ENCODE measurements at regions not wholly inside any gene's neighbourhood (a gene's known extent, or its start where the extent isn't known, plus 50 kb on each side); places are given as distances from the start of the nearest gene placed in this dataset.

DNA sequence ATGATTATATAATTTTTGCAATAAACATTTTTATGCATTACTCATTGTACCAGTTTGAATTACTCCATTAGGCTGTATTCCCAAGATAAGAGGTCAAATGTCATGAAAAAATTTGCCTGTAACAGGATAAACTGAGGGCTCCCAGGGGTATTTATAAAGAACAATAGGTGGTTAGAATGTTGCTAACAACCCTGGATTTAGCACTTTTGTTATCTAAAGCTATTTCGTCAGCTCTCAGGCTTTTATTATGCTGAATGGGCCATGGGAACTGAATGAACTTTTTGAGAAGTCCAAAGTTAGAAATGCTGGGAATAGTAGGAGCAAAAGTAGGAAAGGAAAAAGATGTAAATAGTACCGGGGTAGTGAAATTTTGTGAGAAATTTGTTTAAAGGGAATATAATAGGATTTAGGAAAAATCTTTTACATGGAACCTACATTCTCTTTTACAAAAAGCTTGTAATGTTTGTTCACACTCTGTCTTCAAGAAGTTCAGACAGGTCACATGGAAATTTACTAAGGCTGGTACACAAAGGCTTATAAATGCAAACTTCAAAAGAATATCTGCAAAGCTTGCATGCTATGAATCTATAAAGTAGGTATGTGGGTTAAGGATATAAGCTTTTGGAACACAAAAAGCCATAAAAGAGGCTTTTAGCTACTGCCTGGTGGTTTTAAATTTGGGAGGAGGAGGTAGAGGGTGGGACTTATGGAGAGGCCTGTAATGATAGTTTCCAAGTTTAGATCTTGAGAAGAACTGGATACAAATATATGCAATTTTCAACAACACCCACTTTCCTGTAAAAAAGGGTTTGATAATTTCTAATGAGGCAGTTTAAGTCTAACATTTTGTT lies 445.8 kb upstream of the NAALADL2 start:
- DNase-seq (ENCODE audit: low read depth, low spot score): no peak
- TF ChIP-seq EZH2 (IDR thresholded peaks at IDR 0.05) (no peak), FOXP2 (optimal IDR thresholded peaks at IDR 0.05; ENCODE audit: control extremely low read depth, extremely low read length, insufficient read depth) (no peak), POLR2AphosphoS5 (IDR thresholded peaks at IDR 0.05; ENCODE audit: borderline replicate concordance, low read depth, low read length) (no peak)
- no peak overlapping the region for H3K9ac ChIP-seq (ENCODE audit: insufficient read length)
- H3K4me3 ChIP-seq: no peak overlapping the region
- H3K27ac ChIP-seq: no peak overlapping the region
- no peaks in the 10 kb centered on the region for H3K9me3 ChIP-seq (ENCODE audit: low read depth, low read length)
- H3K36me3 ChIP-seq (ENCODE audit: insufficient read depth, low read length): no peaks in the 10 kb centered on the region

GRCh38 chr3:174414902-174415301 lies 444.2 kb upstream of the NAALADL2 start:
- DNase-seq (ENCODE audit: low read depth, low spot score): no peak
- no peaks in the 10 kb centered on the region for H3K9me3 ChIP-seq (ENCODE audit: low read depth, low read length)
- H3K4me3 ChIP-seq: no peak overlapping the region
- no peak overlapping the region for H3K9ac ChIP-seq (ENCODE audit: insufficient read length)
- H3K27ac ChIP-seq: no peak overlapping the region
- TF ChIP-seq EZH2 (IDR thresholded peaks at IDR 0.05) (no peak), POLR2AphosphoS5 (IDR thresholded peaks at IDR 0.05; ENCODE audit: borderline replicate concordance, low read depth, low read length) (no peak), FOXP2 (optimal IDR thresholded peaks at IDR 0.05; ENCODE audit: control extremely low read depth, extremely low read length, insufficient read depth) (no peak)
- no peaks in the 10 kb centered on the region for H3K36me3 ChIP-seq (ENCODE audit: insufficient read depth, low read length)

DNA sequence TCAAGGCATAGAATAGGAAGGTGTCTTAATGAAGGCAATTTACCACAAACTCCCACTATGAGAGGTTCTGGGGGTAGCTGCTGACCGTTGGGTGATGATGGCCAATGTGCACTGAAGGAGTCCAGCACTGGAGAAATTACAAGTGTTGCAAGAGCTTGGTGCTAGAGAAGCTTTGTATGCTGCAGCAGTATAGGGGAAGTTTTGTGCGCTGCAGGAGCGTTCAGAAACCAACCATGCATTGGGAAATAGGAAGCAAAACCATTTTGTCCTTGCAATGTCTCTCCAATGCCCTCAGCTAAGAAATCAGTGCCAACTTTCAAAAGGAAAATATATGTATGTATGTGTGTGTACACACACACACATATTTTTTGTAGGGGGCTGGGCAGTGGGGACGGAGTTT lies 441.6 kb upstream of the NAALADL2 start:
- H3K9me3 ChIP-seq (ENCODE audit: low read depth, low read length): no peaks in the 10 kb centered on the region
- no peak overlapping the region for H3K4me3 ChIP-seq
- TF ChIP-seq POLR2AphosphoS5 (IDR thresholded peaks at IDR 0.05; ENCODE audit: borderline replicate concordance, low read depth, low read length): no peak
- no peak for TF ChIP-seq FOXP2 (optimal IDR thresholded peaks at IDR 0.05; ENCODE audit: control extremely low read depth, extremely low read length, insufficient read depth)
- no peak for TF ChIP-seq EZH2 (IDR thresholded peaks at IDR 0.05)
- no peak overlapping the region for H3K27ac ChIP-seq
- no peaks in the 10 kb centered on the region for H3K36me3 ChIP-seq (ENCODE audit: insufficient read depth, low read length)
- no peak for DNase-seq (ENCODE audit: low read depth, low spot score)
- no peak overlapping the region for H3K9ac ChIP-seq (ENCODE audit: insufficient read length)

GRCh38 chr3:174419216-174419615 lies 439.9 kb upstream of the NAALADL2 start:
- Histone ChIP-seq H3K9ac (ENCODE audit: insufficient read length) (no peak overlapping the region), H3K4me3 (no peak overlapping the region), H3K27ac (no peak overlapping the region), H3K9me3 (ENCODE audit: low read depth, low read length) (no peaks in the 10 kb centered on the region), H3K36me3 (ENCODE audit: insufficient read depth, low read length) (no peaks in the 10 kb centered on the region)
- TF ChIP-seq EZH2 (IDR thresholded peaks at IDR 0.05) (no peak), FOXP2 (optimal IDR thresholded peaks at IDR 0.05; ENCODE audit: control extremely low read depth, extremely low read length, insufficient read depth) (no peak), POLR2AphosphoS5 (IDR thresholded peaks at IDR 0.05; ENCODE audit: borderline replicate concordance, low read depth, low read length) (no peak)
- no peak for DNase-seq (ENCODE audit: low read depth, low spot score)

DNA sequence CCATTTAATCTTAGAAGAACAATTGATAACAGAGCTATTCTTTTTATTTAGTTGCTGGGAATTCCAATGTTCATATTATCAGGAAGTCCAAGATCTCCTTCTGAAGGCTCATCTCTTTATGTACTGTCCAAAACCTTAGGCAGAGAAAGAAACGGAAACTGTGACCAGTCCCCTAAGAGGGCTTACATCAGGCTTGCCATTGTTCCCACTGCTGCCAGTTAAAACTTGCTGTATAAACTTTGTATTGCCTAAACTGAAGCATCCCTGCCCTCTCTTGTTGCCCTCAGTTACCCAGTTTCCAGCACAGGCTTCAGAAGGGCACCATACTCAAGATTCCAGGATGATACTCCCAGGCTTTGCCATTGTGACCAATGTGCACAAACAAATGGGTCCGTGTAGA lies 435.2 kb upstream of the NAALADL2 start:
- DNase-seq (ENCODE audit: low read depth, low spot score): no peak
- Histone ChIP-seq H3K9ac (ENCODE audit: insufficient read length) (no peak overlapping the region), H3K4me3 (no peak overlapping the region), H3K36me3 (ENCODE audit: insufficient read depth, low read length) (no peaks in the 10 kb centered on the region), H3K27ac (no peak overlapping the region), H3K9me3 (ENCODE audit: low read depth, low read length) (no peaks in the 10 kb centered on the region)
- no peak for TF ChIP-seq EZH2 (IDR thresholded peaks at IDR 0.05)
- TF ChIP-seq POLR2AphosphoS5 (IDR thresholded peaks at IDR 0.05; ENCODE audit: borderline replicate concordance, low read depth, low read length): no peak

DNA sequence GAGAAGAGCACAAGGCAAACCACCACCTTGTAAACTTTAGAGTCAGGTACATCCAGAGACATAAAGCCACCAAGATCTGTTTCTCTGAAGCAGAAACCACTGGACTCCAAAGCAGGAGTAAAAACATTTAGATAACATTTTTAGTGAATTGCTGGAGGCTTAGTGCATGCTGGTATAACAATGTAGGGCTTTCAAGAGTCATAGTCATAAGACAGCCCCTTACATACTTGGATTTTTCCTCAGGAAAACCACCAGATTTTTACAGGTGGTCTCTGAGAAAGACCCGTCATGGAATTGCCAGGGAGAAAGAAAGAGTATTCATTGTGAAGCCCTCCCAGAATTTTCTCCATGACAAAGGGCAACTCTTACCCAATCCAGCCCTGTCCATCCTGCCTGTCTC lies 434.5 kb upstream of the NAALADL2 start:
- no peak overlapping the region for H3K4me3 ChIP-seq
- DNase-seq (ENCODE audit: low read depth, low spot score): no peak
- H3K27ac ChIP-seq: no peak overlapping the region
- H3K36me3 ChIP-seq (ENCODE audit: insufficient read depth, low read length): no peaks in the 10 kb centered on the region
- no peak for TF ChIP-seq EZH2 (IDR thresholded peaks at IDR 0.05)
- TF ChIP-seq FOXP2 (optimal IDR thresholded peaks at IDR 0.05; ENCODE audit: control extremely low read depth, extremely low read length, insufficient read depth): no peak
- TF ChIP-seq POLR2AphosphoS5 (IDR thresholded peaks at IDR 0.05; ENCODE audit: borderline replicate concordance, low read depth, low read length): no peak
- H3K9ac ChIP-seq (ENCODE audit: insufficient read length): no peak overlapping the region
- H3K9me3 ChIP-seq (ENCODE audit: low read depth, low read length): no peaks in the 10 kb centered on the region

- no peak overlapping the region for H3K27ac ChIP-seq
- no peaks in the 10 kb centered on the region for H3K9me3 ChIP-seq (ENCODE audit: low read depth, low read length)
- DNase-seq (ENCODE audit: low read depth, low spot score): no peak
- H3K4me3 ChIP-seq: no peak overlapping the region
- H3K9ac ChIP-seq (ENCODE audit: insufficient read length): no peak overlapping the region
- no peak for TF ChIP-seq FOXP2 (optimal IDR thresholded peaks at IDR 0.05; ENCODE audit: control extremely low read depth, extremely low read length, insufficient read depth)
- no peaks in the 10 kb centered on the region for H3K36me3 ChIP-seq (ENCODE audit: insufficient read depth, low read length)
These were observed 433.7 kb upstream of the NAALADL2 start for GRCh38 chr3:174425422-174425821.

DNA sequence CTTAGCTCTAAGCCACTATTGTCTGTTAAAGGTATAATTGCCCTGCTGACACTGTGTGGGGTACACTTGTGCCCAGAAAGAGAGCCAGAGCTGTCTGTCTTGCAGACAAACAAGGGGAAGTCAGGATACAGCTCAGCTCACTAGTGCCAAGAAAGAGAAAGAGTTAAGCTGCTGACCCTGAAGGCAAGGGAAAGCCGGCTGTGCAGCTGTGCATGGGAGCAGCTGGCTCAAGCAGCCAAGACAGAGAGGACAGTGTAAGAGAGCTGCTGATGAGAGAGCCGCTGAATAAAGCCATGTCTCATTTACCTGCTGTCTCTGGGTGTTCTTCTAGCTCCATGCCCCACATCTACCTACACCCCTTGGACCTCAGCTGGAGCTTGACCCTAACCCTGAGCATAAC lies 428.1 kb upstream of the NAALADL2 start:
- no peak overlapping the region for H3K27ac ChIP-seq

DNA sequence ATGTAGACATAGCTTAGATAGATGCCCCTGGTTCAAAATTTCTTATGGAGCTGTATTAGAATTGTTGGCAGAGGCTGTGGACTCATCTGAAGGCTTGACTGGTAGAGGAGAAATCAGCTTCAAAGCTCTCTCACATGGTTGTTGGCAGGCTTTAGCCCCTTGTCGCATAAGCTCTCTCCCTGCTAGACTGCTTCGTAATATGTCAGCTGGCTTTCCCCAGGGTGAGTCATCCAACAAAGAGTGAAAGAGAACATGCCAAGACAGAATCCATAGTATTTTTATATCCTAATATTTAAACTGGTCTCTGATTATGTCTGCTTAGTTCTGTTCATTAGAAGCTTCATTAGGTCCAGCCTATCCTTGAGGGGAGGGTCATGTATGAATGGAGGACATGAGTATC lies 427.4 kb upstream of the NAALADL2 start:
- Histone ChIP-seq H3K36me3 (ENCODE audit: insufficient read depth, low read length) (no peaks in the 10 kb centered on the region), H3K9me3 (ENCODE audit: low read depth, low read length) (no peaks in the 10 kb centered on the region), H3K9ac (ENCODE audit: insufficient read length) (no peak overlapping the region), H3K27ac (no peak overlapping the region), H3K4me3 (no peak overlapping the region)
- no peak for TF ChIP-seq EZH2 (IDR thresholded peaks at IDR 0.05)
- no peak for TF ChIP-seq POLR2AphosphoS5 (IDR thresholded peaks at IDR 0.05; ENCODE audit: borderline replicate concordance, low read depth, low read length)
- TF ChIP-seq FOXP2 (optimal IDR thresholded peaks at IDR 0.05; ENCODE audit: control extremely low read depth, extremely low read length, insufficient read depth): no peak
- DNase-seq (ENCODE audit: low read depth, low spot score): no peak

More for the DNA sequence above, 428.1 kb upstream of the NAALADL2 start:
- Histone ChIP-seq H3K9me3 (ENCODE audit: low read depth, low read length) (no peaks in the 10 kb centered on the region), H3K4me3 (no peak overlapping the region), H3K9ac (ENCODE audit: insufficient read length) (no peak overlapping the region), H3K36me3 (ENCODE audit: insufficient read depth, low read length) (no peaks in the 10 kb centered on the region)
- DNase-seq (ENCODE audit: low read depth, low spot score): no peak
- TF ChIP-seq POLR2AphosphoS5 (IDR thresholded peaks at IDR 0.05; ENCODE audit: borderline replicate concordance, low read depth, low read length) (no peak), EZH2 (IDR thresholded peaks at IDR 0.05) (no peak), FOXP2 (optimal IDR thresholded peaks at IDR 0.05; ENCODE audit: control extremely low read depth, extremely low read length, insufficient read depth) (no peak)

All from SK-N-MC (cell line).